Panc1 (cell line): ENCODE measurements at regions not wholly inside any gene's neighbourhood (a gene's known extent, or its start where the extent isn't known, plus 50 kb on each side); places are given as distances from the start of the nearest gene placed in this dataset.

Source experiments
- ATAC-seq: fragments of 200-7000 bp; cut with Tn5 transposase; 2 replicates; pipeline ENCODE4 v1.9.1; 2020; ENCODE audit warnings: mild to moderate bottlenecking, moderate library complexity
- BruUV-seq: library from RNA; stranded (reverse); fragments of 400-500 nt; replicated peaks from 2 replicates; lab custom pipeline; 2021; lab: Mats Ljungman, UMichigan
- CTCF ChIA-PET: fragments of 300-600 bp; sonication (Branson Sonifier 250); formaldehyde crosslinking; loops from one replicate; lab custom pipeline; 2022; ENCODE audit warnings: antibody characterized with exemption; lab: Charles Lee
- POLR2A ChIA-PET: fragments of 300-600 bp; sonication (Branson Sonifier 250); formaldehyde crosslinking; loops from one replicate; lab custom pipeline; 2022; ENCODE audit warnings: antibody characterized with exemption; lab: Charles Lee
- DNase-seq: peaks from one replicate; pipeline ENCODE4 v3.0.0-alpha.2; 2010; ENCODE audit warnings: low read depth, low spot score
- H3K27ac ChIP-seq: 2 replicates; pipeline ENCODE4 v1.5.1; 2011; ENCODE audit warnings: mild to moderate bottlenecking, low read length, inconsistent platforms
- H3K27me3 ChIP-seq: fragments of 200-500 bp; sonication (Bioruptor generic); 2 replicates; pipeline ENCODE4 v1.6.0; 2014; ENCODE audit warnings: low read length, inconsistent platforms; ENCODE audit not compliant: control insufficient read depth, insufficient read depth
- H3K36me3 ChIP-seq: fragments of 200-500 bp; sonication (Bioruptor generic); 2 replicates; pipeline ENCODE4 v1.5.1; 2014; ENCODE audit warnings: inconsistent platforms, mild to moderate bottlenecking, low read length, moderate library complexity; ENCODE audit not compliant: control insufficient read depth, insufficient read depth
- H3K4me1 ChIP-seq: 2 replicates; pipeline ENCODE4 v1.5.1; 2011; ENCODE audit warnings: inconsistent platforms, mild to moderate bottlenecking, low read length, moderate library complexity; ENCODE audit not compliant: control insufficient read depth, insufficient read depth
- H3K4me3 ChIP-seq, 2 experiments: 2 replicates each; pipeline ENCODE4 v1.5.1; 2011 to 2012; ENCODE audit warnings: low read depth in 2 of 2, low read length in 2 of 2, mild to moderate bottlenecking in 2 of 2, inconsistent platforms in 1 of 2, moderate library complexity in 1 of 2
- H3K9me3 ChIP-seq: fragments of 200-500 bp; sonication (Bioruptor generic); 2 replicates; pipeline ENCODE4 v1.5.1; 2014; ENCODE audit warnings: low read depth, mild to moderate bottlenecking, inconsistent platforms, low read length, moderate library complexity; ENCODE audit not compliant: control insufficient read depth, insufficient read depth
- CTCF ChIP-seq: fragments of 450-650 bp; IDR thresholded peaks from 2 replicates; pipeline ENCODE4 v1.5.1; 2017; ENCODE audit warnings: mild to moderate bottlenecking
- POLR2AphosphoS5 ChIP-seq: IDR thresholded peaks from 2 replicates; pipeline ENCODE4 v1.6.1; 2012; ENCODE audit warnings: mild to moderate bottlenecking, low read depth, low read length, moderate library complexity
- REST ChIP-seq, 2 experiments: IDR thresholded peaks; 2 replicates each; pipeline ENCODE4 v1.6.1; 2011 to 2012; ENCODE audit warnings: low read depth in 2 of 2, control low read depth in 1 of 2, low read length in 1 of 2, mild to moderate bottlenecking in 1 of 2, moderate library complexity in 1 of 2; ENCODE audit not compliant: insufficient read depth in 1 of 2
- SIN3A ChIP-seq: IDR thresholded peaks from 2 replicates; pipeline ENCODE4 v1.6.1; 2012; ENCODE audit warnings: low read depth, mild to moderate bottlenecking, low read length, moderate library complexity, borderline replicate concordance; ENCODE audit not compliant: insufficient read depth
- TCF7L2 ChIP-seq: IDR thresholded peaks from 2 replicates; pipeline ENCODE4 v1.6.1; 2011; ENCODE audit warnings: mild to moderate bottlenecking, low read depth, low read length, inconsistent platforms
- in situ Hi-C: cut with HindIII; loops from 2 replicates; pipeline ENCODE4 v1.10.0; 2016; ENCODE audit warnings: low sequenced_read_pairs, low pct_unique_long_range_greater_than_20kb
- intact Hi-C: fragments of 100-400 bp; cut with micrococcal nuclease; formaldehyde crosslinking; loops from one replicate; pipeline ENCODE4 v1.10.0; 2022; ENCODE audit not compliant: unreplicated experiment

DNA sequence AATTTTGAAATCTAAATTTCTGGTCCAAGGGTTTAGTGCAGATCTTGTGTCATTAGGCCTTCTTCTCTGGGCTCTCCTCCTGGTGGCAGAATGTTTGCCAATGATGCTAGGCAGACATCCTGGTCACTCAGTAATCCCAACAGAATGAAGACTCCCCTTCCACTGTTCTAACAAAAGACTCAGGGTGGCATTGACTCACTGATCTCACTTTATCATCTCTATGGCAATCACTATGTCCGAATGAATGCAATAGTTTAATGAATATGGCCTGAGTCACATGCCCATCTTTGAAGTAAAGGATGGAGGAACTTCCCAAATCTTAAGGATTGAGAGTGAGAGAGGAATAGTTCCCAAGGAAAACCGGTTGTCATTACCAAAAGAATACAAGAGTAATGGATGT lies 261.1 kb downstream of the KCNE4 start:
- POLR2A ChIA-PET: no interaction called here
- no peak for ATAC-seq
- H3K27ac ChIP-seq: no peak overlapping the region
- no peak overlapping the region for H3K4me3 ChIP-seq
- no peaks in the 10 kb centered on the region for H3K4me1 ChIP-seq
- H3K36me3 ChIP-seq: no peaks in the 10 kb centered on the region
- in situ Hi-C loops (no loop called here), intact Hi-C loops (no loop called here)
- H3K27me3 ChIP-seq: no peaks in the 10 kb centered on the region
- no peaks in the 10 kb centered on the region for H3K9me3 ChIP-seq
- no TSS peak for BruUV-seq
- no peak for DNase-seq
- CTCF ChIA-PET: no interaction called here
- TF ChIP-seq CTCF: no peak
- TF ChIP-seq SIN3A: no peak
- no peak for TF ChIP-seq REST (IDR thresholded peaks at IDR 0.05; ENCODE audit: insufficient read depth in 1 of 2, low read depth in 2 of 2, low read length in 1 of 2)

- in situ Hi-C loops: no loop called here
- ATAC-seq (no peak), DNase-seq (no peak)
- TF ChIP-seq REST (IDR thresholded peaks at IDR 0.05; ENCODE audit: insufficient read depth in 1 of 2, low read depth in 2 of 2, low read length in 1 of 2): no peak
- no peak for TF ChIP-seq TCF7L2
- TF ChIP-seq SIN3A: no peak
- no peak for TF ChIP-seq CTCF
- no peak for TF ChIP-seq POLR2AphosphoS5
- no TSS peak for BruUV-seq
- intact Hi-C loops: no loop called here
- Histone ChIP-seq H3K27me3 (no peaks in the 10 kb centered on the region), H3K4me3 (no peak overlapping the region), H3K36me3 (no peaks in the 10 kb centered on the region), H3K9me3 (no peaks in the 10 kb centered on the region), H3K27ac (no peak overlapping the region), H3K4me1 (no peaks in the 10 kb centered on the region)
- ChIA-PET POLR2A (no interaction called here), CTCF (no interaction called here)
Measured at GRCh38 chr2:223314811-223315210, 262.8 kb downstream of the KCNE4 start.
